ENCODE measurements at regions not wholly inside any gene's neighbourhood (a gene's known extent, or its start where the extent isn't known, plus 50 kb on each side); places are given as distances from the start of the nearest gene placed in this dataset.

DNA sequence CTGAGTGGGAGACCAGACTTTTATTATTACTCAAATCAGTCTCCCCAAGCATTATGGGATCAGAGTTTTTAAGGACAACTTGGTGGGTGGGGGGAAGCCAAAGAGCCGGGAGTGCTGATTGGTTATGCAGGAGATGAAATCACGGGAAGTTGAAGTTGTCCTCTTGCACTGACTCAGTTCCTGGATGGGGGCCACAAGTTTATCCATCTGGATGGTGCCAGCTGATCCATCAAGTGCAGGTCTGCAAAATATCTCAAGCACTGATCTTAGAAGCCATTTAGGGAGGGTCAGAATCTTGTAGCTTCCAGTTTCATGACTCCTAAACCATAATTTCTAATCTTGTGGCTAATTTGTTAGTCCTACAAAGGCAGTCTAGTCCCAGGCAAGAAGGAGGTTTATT lies 53.5 kb upstream of the LMO1 start:
- H3K36me3 ChIP-seq (ENCODE audit: control insufficient read depth, insufficient read depth, low read length): no peaks in the 10 kb centered on the region
- no peak for ATAC-seq
- H2AFZ ChIP-seq (ENCODE audit: low read depth, low read length): no peak overlapping the region
- H3K9ac ChIP-seq (ENCODE audit: insufficient read depth in 1 of 2, low read depth in 2 of 2, low read length in 2 of 2): no peak overlapping the region
- no peak overlapping the region for H3K4me2 ChIP-seq (ENCODE audit: insufficient read depth, low read length)
- H3K4me3 ChIP-seq: no peak overlapping the region
- no TSS peak for BruUV-seq (replicated peaks)
- intact Hi-C loops (cut with micrococcal nuclease): no loop called here
- no peaks in the 10 kb centered on the region for H3K79me2 ChIP-seq (ENCODE audit: control insufficient read depth, insufficient read depth, low read length)
- H3K4me1 ChIP-seq (replicated peaks in 1 of 2; ENCODE audit: control insufficient read depth in 2 of 2, insufficient read depth in 2 of 2, low read length in 2 of 2): no peaks in the 10 kb centered on the region
- no peaks in the 10 kb centered on the region for H3K9me1 ChIP-seq (ENCODE audit: control insufficient read depth, insufficient read depth, low read length)
- no peaks in the 10 kb centered on the region; the same call in 1 of the 2 replicates for H4K20me1 ChIP-seq (replicated peaks; ENCODE audit: control insufficient read depth, insufficient read depth, low read length)
- TF ChIP-seq, protein P1, sequence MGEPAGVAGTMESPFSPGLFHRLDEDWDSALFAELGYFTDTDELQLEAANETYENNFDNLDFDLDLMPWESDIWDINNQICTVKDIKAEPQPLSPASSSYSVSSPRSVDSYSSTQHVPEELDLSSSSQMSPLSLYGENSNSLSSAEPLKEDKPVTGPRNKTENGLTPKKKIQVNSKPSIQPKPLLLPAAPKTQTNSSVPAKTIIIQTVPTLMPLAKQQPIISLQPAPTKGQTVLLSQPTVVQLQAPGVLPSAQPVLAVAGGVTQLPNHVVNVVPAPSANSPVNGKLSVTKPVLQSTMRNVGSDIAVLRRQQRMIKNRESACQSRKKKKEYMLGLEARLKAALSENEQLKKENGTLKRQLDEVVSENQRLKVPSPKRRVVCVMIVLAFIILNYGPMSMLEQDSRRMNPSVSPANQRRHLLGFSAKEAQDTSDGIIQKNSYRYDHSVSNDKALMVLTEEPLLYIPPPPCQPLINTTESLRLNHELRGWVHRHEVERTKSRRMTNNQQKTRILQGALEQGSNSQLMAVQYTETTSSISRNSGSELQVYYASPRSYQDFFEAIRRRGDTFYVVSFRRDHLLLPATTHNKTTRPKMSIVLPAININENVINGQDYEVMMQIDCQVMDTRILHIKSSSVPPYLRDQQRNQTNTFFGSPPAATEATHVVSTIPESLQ (CRISPR knock-in tag; IDR thresholded peaks at IDR 0.05): no peak
- no peak for TF ChIP-seq ZC3H11A (IDR thresholded peaks at IDR 0.05; ENCODE audit: low read depth, low read length)
- TF ChIP-seq, protein P2, sequence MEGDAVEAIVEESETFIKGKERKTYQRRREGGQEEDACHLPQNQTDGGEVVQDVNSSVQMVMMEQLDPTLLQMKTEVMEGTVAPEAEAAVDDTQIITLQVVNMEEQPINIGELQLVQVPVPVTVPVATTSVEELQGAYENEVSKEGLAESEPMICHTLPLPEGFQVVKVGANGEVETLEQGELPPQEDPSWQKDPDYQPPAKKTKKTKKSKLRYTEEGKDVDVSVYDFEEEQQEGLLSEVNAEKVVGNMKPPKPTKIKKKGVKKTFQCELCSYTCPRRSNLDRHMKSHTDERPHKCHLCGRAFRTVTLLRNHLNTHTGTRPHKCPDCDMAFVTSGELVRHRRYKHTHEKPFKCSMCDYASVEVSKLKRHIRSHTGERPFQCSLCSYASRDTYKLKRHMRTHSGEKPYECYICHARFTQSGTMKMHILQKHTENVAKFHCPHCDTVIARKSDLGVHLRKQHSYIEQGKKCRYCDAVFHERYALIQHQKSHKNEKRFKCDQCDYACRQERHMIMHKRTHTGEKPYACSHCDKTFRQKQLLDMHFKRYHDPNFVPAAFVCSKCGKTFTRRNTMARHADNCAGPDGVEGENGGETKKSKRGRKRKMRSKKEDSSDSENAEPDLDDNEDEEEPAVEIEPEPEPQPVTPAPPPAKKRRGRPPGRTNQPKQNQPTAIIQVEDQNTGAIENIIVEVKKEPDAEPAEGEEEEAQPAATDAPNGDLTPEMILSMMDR (IDR thresholded peaks at IDR 0.05 in 2 of 3, conservative IDR thresholded peaks at IDR 0.05 in 1 of 3; ENCODE audit: insufficient read depth in 2 of 3, low read depth in 1 of 3, low read length in 3 of 3): no peak
- TF ChIP-seq, protein P3, sequence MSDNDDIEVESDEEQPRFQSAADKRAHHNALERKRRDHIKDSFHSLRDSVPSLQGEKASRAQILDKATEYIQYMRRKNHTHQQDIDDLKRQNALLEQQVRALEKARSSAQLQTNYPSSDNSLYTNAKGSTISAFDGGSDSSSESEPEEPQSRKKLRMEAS (CRISPR knock-in tag; IDR thresholded peaks at IDR 0.05): no peak
- no peak for TF ChIP-seq ZBTB2 (IDR thresholded peaks at IDR 0.05)
- no peak for TF ChIP-seq ZFP30 (CRISPR knock-in tag; IDR thresholded peaks at IDR 0.05; ENCODE audit: borderline replicate concordance)
- no peak for TF ChIP-seq RHOXF2B (CRISPR knock-in tag; conservative IDR thresholded peaks at IDR 0.05)
- TF ChIP-seq MAZ (CRISPR knock-in tag; conservative IDR thresholded peaks at IDR 0.05 in 1 of 2, IDR thresholded peaks at IDR 0.05 in 1 of 2): no peak
- TF ChIP-seq POLR2AphosphoS5 (IDR thresholded peaks at IDR 0.05; ENCODE audit: control insufficient read depth, insufficient read depth, low read depth, low read length): no peak
- TF ChIP-seq HCFC1 (IDR thresholded peaks at IDR 0.05; ENCODE audit: low read depth, low read length): no peak
- no peak for TF ChIP-seq ZNF512 (tag; IDR thresholded peaks at IDR 0.05)
- no peak for TF ChIP-seq HMGN3 (IDR thresholded peaks at IDR 0.05; ENCODE audit: borderline replicate concordance, extremely low read depth, insufficient read length, low read depth, low read length)
- no peak for TF ChIP-seq TRIM28 (IDR thresholded peaks at IDR 0.05)
- TF ChIP-seq ZC3H8 (IDR thresholded peaks at IDR 0.05): no peak
- H3K27ac ChIP-seq (ENCODE audit: extremely low read depth, low read depth, low read length): no peak overlapping the region
- CTCF ChIA-PET (ENCODE audit: low intra/inter-chr PET ratio): interaction anchor here (0.9 kb wide), 1 partner anchor 124 kb away, joined by 3 read pairs; no protein-coding TSS in a partner anchor
- no peaks in the 10 kb centered on the region for H3K9me3 ChIP-seq (replicated peaks; ENCODE audit: control insufficient read depth, insufficient read depth, low read depth, low read length)
- FAIRE-seq: no peak
- POLR2A ChIA-PET: no interaction called here
- H3K27me3 ChIP-seq (ENCODE audit: control insufficient read depth in 2 of 2, insufficient read depth in 2 of 2, low read length in 2 of 2): peaks cover 16 to 41% of the 10 kb centered on the region in 2 experiments
- in situ Hi-C loops (cut with MboI): no loop called here
- WGBS (ENCODE audit: insufficient coverage, low coverage, missing lambda C conversion rate): 0% methylated on average over 2 of the region's 2 CpGs
- DNase-seq (ENCODE audit: extremely low read depth in 1 of 4, low spot score in 3 of 4): no peak

Data from K562 (cell line).